ENCODE measurements at regions not wholly inside any gene's neighbourhood (a gene's known extent, or its start where the extent isn't known, plus 50 kb on each side); places are given as distances from the start of the nearest gene placed in this dataset.

GRCh38 chr2:74762789-74763188 lies 71.1 kb upstream of the HK2 start:
- Histone ChIP-seq H3K9me3 (ENCODE audit: control insufficient read depth, low read depth, low read length) (no peaks in the 10 kb centered on the region), H3K4me2 (ENCODE audit: control insufficient read depth, extremely low read depth, insufficient read depth, low read depth, low read length) (no peak overlapping the region), H3K79me2 (ENCODE audit: control insufficient read depth, insufficient read depth, low read length) (no peaks in the 10 kb centered on the region), H2AFZ (ENCODE audit: control insufficient read depth, low read length) (no peak overlapping the region), H3K4me3 (ENCODE audit: control insufficient read depth in 2 of 3, extremely low read depth in 1 of 3, insufficient read depth in 2 of 3, low read depth in 1 of 3, low read length in 3 of 3) (no peak overlapping the region), H3K27ac (ENCODE audit: control insufficient read depth, insufficient read depth, low read length) (no peak overlapping the region), H3K4me1 (ENCODE audit: control insufficient read depth, extremely low read depth, insufficient read depth, low read length) (no peaks in the 10 kb centered on the region), H4K20me1 (ENCODE audit: control insufficient read depth, extremely low read depth, insufficient read depth, low read length) (no peaks in the 10 kb centered on the region), H3K36me3 (ENCODE audit: control insufficient read depth in 2 of 2, extremely low read depth in 1 of 2, insufficient read depth in 2 of 2, low read length in 2 of 2) (no peaks in the 10 kb centered on the region), H3K27me3 (ENCODE audit: control insufficient read depth, extremely low read depth, insufficient read depth, low read length) (no peaks in the 10 kb centered on the region), H3K9me1 (ENCODE audit: control insufficient read depth, extremely low read depth, insufficient read depth, low read length) (no peaks in the 10 kb centered on the region), H3K9ac (ENCODE audit: control insufficient read depth, extremely low read depth, insufficient read depth, low read length) (no peak overlapping the region)
- no peak for FAIRE-seq
- peak in 1 of 3 experiments; percentile 8 for TF ChIP-seq CTCF (optimal IDR thresholded peaks at IDR 0.05 in 1 of 3, IDR thresholded peaks at IDR 0.05 in 1 of 3, conservative IDR thresholded peaks at IDR 0.05 in 1 of 3; ENCODE audit: extremely low read depth in 1 of 3, insufficient read depth in 2 of 3, low read length in 3 of 3)
- no peak for TF ChIP-seq EZH2 (IDR thresholded peaks at IDR 0.05; ENCODE audit: low read length)
- dilution Hi-C loops (cut with MboI; ENCODE audit: extremely low pct_ligation_motif_present, low sequenced_read_pairs), result no loop called here
- no peak for DNase-seq (ENCODE audit: low read depth, low spot score)

- H3K9ac ChIP-seq (ENCODE audit: control insufficient read depth, extremely low read depth, insufficient read depth, low read length), result no peak overlapping the region
- DNase-seq (ENCODE audit: low read depth, low spot score), result no peak
- H4K20me1 ChIP-seq (ENCODE audit: control insufficient read depth, extremely low read depth, insufficient read depth, low read length), result no peaks in the 10 kb centered on the region
- no peaks in the 10 kb centered on the region for H3K27me3 ChIP-seq (ENCODE audit: control insufficient read depth, extremely low read depth, insufficient read depth, low read length)
- no peak for FAIRE-seq
- H2AFZ ChIP-seq (ENCODE audit: control insufficient read depth, low read length), result no peak overlapping the region
- H3K27ac ChIP-seq (ENCODE audit: control insufficient read depth, insufficient read depth, low read length), result no peak overlapping the region
- no peak overlapping the region for H3K4me3 ChIP-seq (ENCODE audit: control insufficient read depth in 2 of 3, extremely low read depth in 1 of 3, insufficient read depth in 2 of 3, low read depth in 1 of 3, low read length in 3 of 3)
- no peak overlapping the region for H3K4me2 ChIP-seq (ENCODE audit: control insufficient read depth, extremely low read depth, insufficient read depth, low read depth, low read length)
- no peaks in the 10 kb centered on the region for H3K9me3 ChIP-seq (ENCODE audit: control insufficient read depth, low read depth, low read length)
- no peaks in the 10 kb centered on the region for H3K9me1 ChIP-seq (ENCODE audit: control insufficient read depth, extremely low read depth, insufficient read depth, low read length)
- no peaks in the 10 kb centered on the region for H3K36me3 ChIP-seq (ENCODE audit: control insufficient read depth in 2 of 2, extremely low read depth in 1 of 2, insufficient read depth in 2 of 2, low read length in 2 of 2)
- dilution Hi-C loops (cut with MboI; ENCODE audit: extremely low pct_ligation_motif_present, low sequenced_read_pairs), result no loop called here
- TF ChIP-seq CTCF (optimal IDR thresholded peaks at IDR 0.05 in 1 of 3, IDR thresholded peaks at IDR 0.05 in 1 of 3, conservative IDR thresholded peaks at IDR 0.05 in 1 of 3; ENCODE audit: extremely low read depth in 1 of 3, insufficient read depth in 2 of 3, low read length in 3 of 3) (no peak), EZH2 (IDR thresholded peaks at IDR 0.05; ENCODE audit: low read length) (no peak)
- no peaks in the 10 kb centered on the region for H3K79me2 ChIP-seq (ENCODE audit: control insufficient read depth, insufficient read depth, low read length)
- no peaks in the 10 kb centered on the region for H3K4me1 ChIP-seq (ENCODE audit: control insufficient read depth, extremely low read depth, insufficient read depth, low read length)
Observed at GRCh38 chr2:74763962-74764428, 69.9 kb upstream of the HK2 start.
